HEK293 (cell line): ENCODE measurements at regions not wholly inside any gene's neighbourhood (a gene's known extent, or its start where the extent isn't known, plus 50 kb on each side); places are given as distances from the start of the nearest gene placed in this dataset.

Experiments
- CTCF ChIA-PET: fragments of 350-600 bp; formaldehyde crosslinking; extraction: SDS; loops from one replicate; lab custom pipeline; 2021; ENCODE audit warnings: antibody characterized with exemption; lab: Yijun Ruan, JAX
- POLR2A ChIA-PET: fragments of 300-600 bp; formaldehyde crosslinking; extraction: SDS; loops from one replicate; lab custom pipeline; 2020; ENCODE audit warnings: antibody characterized with exemption, inconsistent platforms; lab: Yijun Ruan, JAX
- H3K27ac ChIP-seq: fragments of 200-500 bp; sonication (Bioruptor generic); 2 replicates; pipeline ENCODE4 v1.5.1; 2014; ENCODE audit warnings: low read depth, low read length, control low read depth, inconsistent platforms; ENCODE audit errors: extremely low read depth
- H3K36me3 ChIP-seq, 2 experiments: fragments of 200-500 bp in 1 of 2; sonication (Bioruptor generic) in 1 of 2; 1 replicate in 1 of 2; 2 replicates in 1 of 2; pipeline ENCODE4 v1.5.1; 2014 to 2017; ENCODE audit warnings: inconsistent platforms in 2 of 2, low read length in 2 of 2; ENCODE audit not compliant: control insufficient read depth in 2 of 2, insufficient read depth in 1 of 2
- H3K4me1 ChIP-seq: fragments of 200-500 bp; sonication (Bioruptor generic); 2 replicates; pipeline ENCODE4 v1.5.1; 2014; ENCODE audit warnings: mild to moderate bottlenecking, low read length, inconsistent platforms; ENCODE audit not compliant: control insufficient read depth, insufficient read depth
- H3K4me3 ChIP-seq: 2 replicates; pipeline ENCODE4 v1.5.1; 2011; ENCODE audit warnings: low read depth, mild to moderate bottlenecking, control low read depth, low read length, moderate library complexity
- H3K9me3 ChIP-seq: fragments of 200-500 bp; sonication (Bioruptor generic); 2 replicates; pipeline ENCODE4 v1.5.1; 2014; ENCODE audit warnings: low read depth, low read length, inconsistent platforms; ENCODE audit not compliant: control insufficient read depth, insufficient read depth
- BCL6B ChIP-seq: fragments of 450-650 bp; formaldehyde crosslinking; IDR thresholded peaks from 2 replicates; pipeline ENCODE4 v1.5.1; 2017; ENCODE audit warnings: missing biosample characterization, missing genetic modification characterization
- KLF7 ChIP-seq: fragments of 450-650 bp; formaldehyde crosslinking; IDR thresholded peaks from 2 replicates; pipeline ENCODE4 v1.5.1; 2016; ENCODE audit warnings: missing biosample characterization, missing genetic modification characterization, borderline replicate concordance
- SCRT1 ChIP-seq: fragments of 450-650 bp; formaldehyde crosslinking; IDR thresholded peaks from 2 replicates; pipeline ENCODE4 v1.5.1; 2016; ENCODE audit warnings: missing biosample characterization, missing genetic modification characterization, borderline replicate concordance
- SETDB1 ChIP-seq: IDR thresholded peaks from one replicate; pipeline ENCODE4 v1.6.1; 2017; ENCODE audit warnings: mild to moderate bottlenecking, low read length, moderate library complexity, mixed read lengths; ENCODE audit not compliant: insufficient read length
- SP7 ChIP-seq: fragments of 450-650 bp; formaldehyde crosslinking; IDR thresholded peaks from 2 replicates; pipeline ENCODE4 v1.5.1; 2016; ENCODE audit warnings: missing biosample characterization, missing genetic modification characterization
- ZNF155 ChIP-seq: fragments of 450-650 bp; formaldehyde crosslinking; IDR thresholded peaks from 2 replicates; pipeline ENCODE4 v1.5.1; 2016; ENCODE audit warnings: missing biosample characterization, missing genetic modification characterization
- ZNF202 ChIP-seq: fragments of 450-650 bp; formaldehyde crosslinking; IDR thresholded peaks from 2 replicates; pipeline ENCODE4 v1.5.1; 2016; ENCODE audit warnings: missing biosample characterization, missing genetic modification characterization, borderline replicate concordance
- ZNF221 ChIP-seq: fragments of 450-650 bp; formaldehyde crosslinking; IDR thresholded peaks from 2 replicates; pipeline ENCODE4 v1.5.1; 2017; ENCODE audit warnings: missing biosample characterization, missing genetic modification characterization, borderline replicate concordance
- ZNF311 ChIP-seq: fragments of 450-650 bp; formaldehyde crosslinking; IDR thresholded peaks from 2 replicates; pipeline ENCODE4 v1.5.1; 2017; ENCODE audit warnings: missing biosample characterization, missing genetic modification characterization, borderline replicate concordance
- ZNF354C ChIP-seq: fragments of 450-650 bp; formaldehyde crosslinking; IDR thresholded peaks from 2 replicates; pipeline ENCODE4 v1.5.1; 2016; ENCODE audit warnings: missing biosample characterization, missing genetic modification characterization, low read depth, borderline replicate concordance
- ZNF707 ChIP-seq: fragments of 450-650 bp; formaldehyde crosslinking; IDR thresholded peaks from 2 replicates; pipeline ENCODE4 v1.5.1; 2016; ENCODE audit warnings: missing biosample characterization, missing genetic modification characterization
- ZSCAN5A ChIP-seq: fragments of 450-650 bp; formaldehyde crosslinking; IDR thresholded peaks from 2 replicates; pipeline ENCODE4 v1.5.1; 2016; ENCODE audit warnings: missing biosample characterization, missing genetic modification characterization
- TF ChIP-seq, protein P1 (sequence below): fragments of 450-650 bp; IDR thresholded peaks from 2 replicates; pipeline ENCODE4 v1.5.1; 2018; ENCODE audit warnings: missing biosample characterization, missing genetic modification characterization
- TF ChIP-seq, protein P2 (sequence below): fragments of 450-650 bp; formaldehyde crosslinking; IDR thresholded peaks from 2 replicates; pipeline ENCODE4 v1.5.1; 2016; ENCODE audit warnings: missing biosample characterization, missing genetic modification characterization, low read depth

- H3K4me3 ChIP-seq: no peak overlapping the region
- H3K36me3 ChIP-seq: no peaks in the 10 kb centered on the region
- no peaks in the 10 kb centered on the region for H3K4me1 ChIP-seq
- TF ChIP-seq SETDB1 (no peak), ZSCAN5A (no peak), ZNF155 (tag by site-specific recombination) (no peak)
- TF ChIP-seq, protein P1, sequence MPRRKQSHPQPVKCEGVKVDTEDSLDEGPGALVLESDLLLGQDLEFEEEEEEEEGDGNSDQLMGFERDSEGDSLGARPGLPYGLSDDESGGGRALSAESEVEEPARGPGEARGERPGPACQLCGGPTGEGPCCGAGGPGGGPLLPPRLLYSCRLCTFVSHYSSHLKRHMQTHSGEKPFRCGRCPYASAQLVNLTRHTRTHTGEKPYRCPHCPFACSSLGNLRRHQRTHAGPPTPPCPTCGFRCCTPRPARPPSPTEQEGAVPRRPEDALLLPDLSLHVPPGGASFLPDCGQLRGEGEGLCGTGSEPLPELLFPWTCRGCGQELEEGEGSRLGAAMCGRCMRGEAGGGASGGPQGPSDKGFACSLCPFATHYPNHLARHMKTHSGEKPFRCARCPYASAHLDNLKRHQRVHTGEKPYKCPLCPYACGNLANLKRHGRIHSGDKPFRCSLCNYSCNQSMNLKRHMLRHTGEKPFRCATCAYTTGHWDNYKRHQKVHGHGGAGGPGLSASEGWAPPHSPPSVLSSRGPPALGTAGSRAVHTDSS (tag by site-specific recombination): no peak
- no peak overlapping the region for H3K27ac ChIP-seq
- ChIA-PET POLR2A (no interaction called here), CTCF (interaction anchor here (0.6 kb wide), 1 partner anchor 138 kb away, joined by 3 read pairs; no protein-coding TSS in a partner anchor)
- no peaks in the 10 kb centered on the region for H3K9me3 ChIP-seq
Measured at GRCh38 chr10:106106114-106106513, 1058.4 kb downstream of the SORCS1 start.

GRCh38 chr10:106089855-106090254 lies 1074.7 kb downstream of the SORCS1 start:
- ChIA-PET CTCF (interaction anchor here (0.6 kb wide), 1 partner anchor 10 kb away, joined by 3 read pairs; no protein-coding TSS in a partner anchor), POLR2A (no interaction called here)
- Histone ChIP-seq H3K4me1 (no peaks in the 10 kb centered on the region), H3K9me3 (no peaks in the 10 kb centered on the region), H3K27ac (no peak overlapping the region), H3K36me3 (no peaks in the 10 kb centered on the region), H3K4me3 (no peak overlapping the region)
- TF ChIP-seq BCL6B (tag by site-specific recombination): no peak

GRCh38 chr10:106086391-106086790 lies 1078.1 kb downstream of the SORCS1 start:
- Histone ChIP-seq H3K36me3 (no peaks in the 10 kb centered on the region), H3K9me3 (no peaks in the 10 kb centered on the region), H3K27ac (no peak overlapping the region), H3K4me1 (no peaks in the 10 kb centered on the region), H3K4me3 (no peak overlapping the region)
- ChIA-PET CTCF (interaction anchor here (0.9 kb wide), 1 partner anchor 10 kb away, joined by 3 read pairs; no protein-coding TSS in a partner anchor), POLR2A (no interaction called here)
- TF ChIP-seq SCRT1 (tag by site-specific recombination) (no peak), ZNF311 (tag by site-specific recombination) (no peak), ZNF354C (tag by site-specific recombination) (no peak), KLF7 (tag by site-specific recombination) (no peak), ZNF202 (tag by site-specific recombination) (no peak), ZNF707 (tag by site-specific recombination) (no peak), ZNF221 (tag by site-specific recombination) (no peak), SP7 (tag by site-specific recombination) (no peak)
- TF ChIP-seq, protein P2, sequence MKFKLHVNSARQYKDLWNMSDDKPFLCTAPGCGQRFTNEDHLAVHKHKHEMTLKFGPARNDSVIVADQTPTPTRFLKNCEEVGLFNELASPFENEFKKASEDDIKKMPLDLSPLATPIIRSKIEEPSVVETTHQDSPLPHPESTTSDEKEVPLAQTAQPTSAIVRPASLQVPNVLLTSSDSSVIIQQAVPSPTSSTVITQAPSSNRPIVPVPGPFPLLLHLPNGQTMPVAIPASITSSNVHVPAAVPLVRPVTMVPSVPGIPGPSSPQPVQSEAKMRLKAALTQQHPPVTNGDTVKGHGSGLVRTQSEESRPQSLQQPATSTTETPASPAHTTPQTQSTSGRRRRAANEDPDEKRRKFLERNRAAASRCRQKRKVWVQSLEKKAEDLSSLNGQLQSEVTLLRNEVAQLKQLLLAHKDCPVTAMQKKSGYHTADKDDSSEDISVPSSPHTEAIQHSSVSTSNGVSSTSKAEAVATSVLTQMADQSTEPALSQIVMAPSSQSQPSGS (tag by site-specific recombination): no peak
